ENCODE measurements at regions not wholly inside any gene's neighbourhood (a gene's known extent, or its start where the extent isn't known, plus 50 kb on each side); places are given as distances from the start of the nearest gene placed in this dataset.
"Not testable (repeated sequence)": the region's sequence is repeated elsewhere in the genome, so short reads cannot be mapped to it uniquely, and the experiment has no call there.

DNA sequence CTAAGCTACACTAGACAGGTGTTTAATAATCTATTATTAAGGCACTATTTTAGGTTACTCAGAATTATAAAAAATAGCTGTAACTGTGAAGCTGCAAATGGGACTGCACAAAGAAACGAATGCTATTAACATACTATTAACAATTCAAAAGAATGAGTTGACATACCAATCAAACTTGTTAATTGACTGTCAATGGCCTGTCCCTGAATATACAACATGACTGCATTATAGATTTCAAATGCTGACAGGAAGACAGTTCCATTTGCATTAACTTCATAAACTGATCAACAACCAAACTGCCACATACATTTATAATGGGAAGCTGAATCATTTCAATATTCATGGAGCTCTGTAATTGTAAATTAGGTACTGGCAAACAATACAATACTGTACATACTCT is 169.0 kb upstream of the NANOGP8 start:
- DNase-seq (ENCODE audit: low spot score, unreplicated experiment), result no peak
- Mint-ChIP-seq H3K4me1 (ENCODE audit: low read depth) (peaks cover 7% of the 10 kb centered on the region), H3K4me3 (ENCODE audit: low read depth) (no peak overlapping the region), H3K27me3 (peaks cover 4% of the 10 kb centered on the region), H3K9me3 (ENCODE audit: low read depth) (no peaks in the 10 kb centered on the region), H3K27ac (no peak overlapping the region), H3K36me3 (ENCODE audit: insufficient read depth) (peaks cover 2% of the 10 kb centered on the region)
- TF ChIP-seq, protein P1, sequence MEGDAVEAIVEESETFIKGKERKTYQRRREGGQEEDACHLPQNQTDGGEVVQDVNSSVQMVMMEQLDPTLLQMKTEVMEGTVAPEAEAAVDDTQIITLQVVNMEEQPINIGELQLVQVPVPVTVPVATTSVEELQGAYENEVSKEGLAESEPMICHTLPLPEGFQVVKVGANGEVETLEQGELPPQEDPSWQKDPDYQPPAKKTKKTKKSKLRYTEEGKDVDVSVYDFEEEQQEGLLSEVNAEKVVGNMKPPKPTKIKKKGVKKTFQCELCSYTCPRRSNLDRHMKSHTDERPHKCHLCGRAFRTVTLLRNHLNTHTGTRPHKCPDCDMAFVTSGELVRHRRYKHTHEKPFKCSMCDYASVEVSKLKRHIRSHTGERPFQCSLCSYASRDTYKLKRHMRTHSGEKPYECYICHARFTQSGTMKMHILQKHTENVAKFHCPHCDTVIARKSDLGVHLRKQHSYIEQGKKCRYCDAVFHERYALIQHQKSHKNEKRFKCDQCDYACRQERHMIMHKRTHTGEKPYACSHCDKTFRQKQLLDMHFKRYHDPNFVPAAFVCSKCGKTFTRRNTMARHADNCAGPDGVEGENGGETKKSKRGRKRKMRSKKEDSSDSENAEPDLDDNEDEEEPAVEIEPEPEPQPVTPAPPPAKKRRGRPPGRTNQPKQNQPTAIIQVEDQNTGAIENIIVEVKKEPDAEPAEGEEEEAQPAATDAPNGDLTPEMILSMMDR (IDR thresholded peaks at IDR 0.05; ENCODE audit: unreplicated experiment), result no peak

DNA sequence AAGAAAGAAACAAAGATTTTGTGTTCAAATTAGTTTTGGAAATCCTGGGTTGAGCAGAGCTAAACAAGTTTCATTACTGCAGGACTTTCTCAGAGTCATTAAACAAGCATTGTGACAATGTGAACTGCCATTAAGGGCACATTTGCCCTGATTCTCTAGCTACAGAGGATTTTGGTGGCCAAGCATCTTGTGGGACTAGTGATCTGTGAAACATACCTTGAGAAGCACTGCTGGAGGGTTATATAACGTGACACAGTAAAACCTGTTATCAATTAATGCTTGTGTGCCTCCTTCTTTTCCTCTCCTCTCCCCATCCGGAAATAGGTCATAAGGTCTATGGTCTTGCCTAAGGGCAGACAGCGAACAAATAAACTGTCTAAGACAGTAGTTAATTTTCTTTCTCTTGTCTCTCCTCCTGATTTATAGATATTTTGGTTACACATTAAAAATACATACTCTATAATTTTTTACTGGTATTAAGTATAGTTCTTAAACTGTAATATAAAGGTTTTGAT is 167.3 kb upstream of the NANOGP8 start:
- Mint-ChIP-seq H3K4me3 (ENCODE audit: low read depth) (no peak overlapping the region), H3K27ac (no peak overlapping the region), H3K4me1 (ENCODE audit: low read depth) (peaks cover 7% of the 10 kb centered on the region), H3K9me3 (ENCODE audit: low read depth) (no peaks in the 10 kb centered on the region), H3K36me3 (ENCODE audit: insufficient read depth) (peaks cover 2% of the 10 kb centered on the region), H3K27me3 (peaks cover 4% of the 10 kb centered on the region)
- TF ChIP-seq, protein P1 (IDR thresholded peaks at IDR 0.05; ENCODE audit: unreplicated experiment), result no peak
- DNase-seq (ENCODE audit: low spot score, unreplicated experiment), result no peak

DNA sequence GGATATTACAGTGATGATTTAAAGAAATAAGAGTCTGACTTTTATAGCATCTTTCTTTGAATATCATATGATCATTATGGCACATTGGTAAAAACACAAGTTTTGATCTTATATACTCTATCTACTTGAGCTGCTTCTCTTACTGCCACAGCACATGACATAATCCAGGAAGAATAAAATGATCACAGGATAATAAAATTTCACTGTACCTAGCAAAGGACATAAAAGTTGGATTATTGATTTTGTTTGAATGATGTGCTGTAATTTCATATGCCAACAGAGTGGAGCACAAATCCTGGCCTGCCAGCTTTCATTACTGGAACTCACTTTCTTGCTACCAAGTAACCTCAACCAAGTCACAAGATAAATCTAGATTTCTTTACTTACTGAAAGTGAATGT is 162.1 kb upstream of the NANOGP8 start:
- Mint-ChIP-seq H3K36me3 (ENCODE audit: insufficient read depth) (no peaks in the 10 kb centered on the region), H3K27me3 (no peaks in the 10 kb centered on the region), H3K4me1 (ENCODE audit: low read depth) (peaks cover 6% of the 10 kb centered on the region), H3K9me3 (ENCODE audit: low read depth) (no peaks in the 10 kb centered on the region), H3K4me3 (ENCODE audit: low read depth) (no peak overlapping the region), H3K27ac (no peak overlapping the region)
- TF ChIP-seq, protein P1 (IDR thresholded peaks at IDR 0.05; ENCODE audit: unreplicated experiment), result no peak
- no peak for DNase-seq (ENCODE audit: low spot score, unreplicated experiment)

DNA sequence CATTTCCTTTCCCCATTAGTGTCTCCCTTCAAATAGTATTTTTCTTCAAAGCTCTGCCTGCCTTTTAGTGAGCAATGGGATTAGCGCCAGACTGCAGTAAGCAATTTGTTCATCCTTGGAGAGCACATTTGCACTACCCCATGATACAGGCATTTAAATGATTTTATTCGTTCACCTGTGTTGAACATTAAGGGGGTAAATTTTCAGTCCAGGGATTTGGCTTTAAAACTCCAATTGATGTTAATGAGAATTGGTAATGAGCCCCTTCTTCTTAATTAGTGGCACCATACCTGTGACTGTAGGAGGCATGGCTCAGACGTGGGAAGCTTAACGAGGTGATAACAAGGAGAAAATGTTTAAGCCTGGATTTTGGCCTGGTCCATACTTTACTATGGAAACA is 161.4 kb upstream of the NANOGP8 start:
- Mint-ChIP-seq H3K27ac (no peak overlapping the region), H3K4me1 (ENCODE audit: low read depth) (peaks cover 6% of the 10 kb centered on the region), H3K4me3 (ENCODE audit: low read depth) (no peak overlapping the region), H3K36me3 (ENCODE audit: insufficient read depth) (no peaks in the 10 kb centered on the region), H3K9me3 (ENCODE audit: low read depth) (no peaks in the 10 kb centered on the region), H3K27me3 (no peaks in the 10 kb centered on the region)
- no peak for DNase-seq (ENCODE audit: low spot score, unreplicated experiment)
- TF ChIP-seq, protein P1 (IDR thresholded peaks at IDR 0.05; ENCODE audit: unreplicated experiment), result no peak

DNA sequence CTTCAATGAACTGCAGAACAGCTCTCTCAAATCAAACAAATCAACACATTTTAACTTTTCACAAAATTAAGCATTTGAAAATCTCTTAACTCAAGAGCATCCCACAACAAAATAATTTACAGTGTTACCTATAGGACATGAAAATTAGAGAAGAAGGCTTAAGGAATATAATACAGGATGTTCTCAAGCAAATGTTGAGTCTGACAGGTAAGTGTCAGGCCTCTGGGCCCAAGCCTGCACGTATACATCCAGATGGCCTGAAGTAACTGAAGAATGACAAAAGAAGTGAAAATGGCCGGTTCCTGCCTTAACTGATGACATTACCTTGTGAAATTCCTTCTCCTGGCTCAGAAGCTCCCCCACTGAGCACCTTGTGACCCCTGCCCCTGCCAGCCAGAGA is 160.6 kb upstream of the NANOGP8 start:
- H3K27ac Mint-ChIP-seq; H3K4me1 Mint-ChIP-seq (ENCODE audit: low read depth); H3K27me3 Mint-ChIP-seq; H3K4me3 Mint-ChIP-seq (ENCODE audit: low read depth); H3K9me3 Mint-ChIP-seq (ENCODE audit: low read depth); DNase-seq (ENCODE audit: low spot score, unreplicated experiment); H3K36me3 Mint-ChIP-seq (ENCODE audit: insufficient read depth): not testable (repeated sequence)

DNA sequence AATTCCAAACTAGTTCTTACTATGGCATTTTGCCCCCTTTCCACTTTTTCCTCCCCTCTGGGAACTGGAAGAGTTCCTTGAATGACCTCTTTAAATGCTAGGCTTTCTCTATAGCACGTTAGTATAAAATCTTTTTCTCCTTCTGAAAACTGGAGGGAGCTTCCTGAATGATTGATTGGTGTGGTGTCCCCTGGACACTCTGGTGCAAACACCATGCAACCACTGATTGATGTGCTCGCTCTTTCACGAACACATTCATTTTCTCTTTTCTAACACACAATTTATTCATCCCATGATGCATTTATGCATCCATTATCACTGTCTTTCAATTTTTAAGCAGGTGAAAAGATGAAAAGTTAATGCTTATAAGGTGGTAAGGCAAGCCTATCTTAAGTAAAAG is 159.1 kb upstream of the NANOGP8 start:
- Mint-ChIP-seq H3K4me3 (ENCODE audit: low read depth) (no peak overlapping the region), H3K27ac (no peak overlapping the region), H3K4me1 (ENCODE audit: low read depth) (peaks cover 6% of the 10 kb centered on the region), H3K36me3 (ENCODE audit: insufficient read depth) (no peaks in the 10 kb centered on the region), H3K9me3 (ENCODE audit: low read depth) (peaks cover under 1% of the 10 kb centered on the region), H3K27me3 (no peaks in the 10 kb centered on the region)
- DNase-seq (ENCODE audit: low spot score, unreplicated experiment), result no peak
- TF ChIP-seq, protein P1 (IDR thresholded peaks at IDR 0.05; ENCODE audit: unreplicated experiment), result no peak

All from progenitor cell of endocrine pancreas (in vitro differentiated cells).